SK-N-MC (cell line): ENCODE measurements at regions not wholly inside any gene's neighbourhood (a gene's known extent, or its start where the extent isn't known, plus 50 kb on each side); places are given as distances from the start of the nearest gene placed in this dataset.

Experiments
- DNase-seq: peaks from one replicate; pipeline ENCODE4 v3.0.0-alpha.2; 2011; ENCODE audit warnings: low read depth, low spot score
- H3K27ac ChIP-seq: fragments of 200-600 bp; sonication (generic); 2 replicates; pipeline ENCODE4 v1.5.1; 2016; ENCODE audit warnings: mixed run types
- H3K36me3 ChIP-seq: fragments of 200-600 bp; sonication (generic); 2 replicates; pipeline ENCODE4 v1.6.1; 2017; ENCODE audit warnings: antibody characterized with exemption, low read length, mixed read lengths; ENCODE audit not compliant: insufficient read depth
- H3K4me3 ChIP-seq: fragments of 200-600 bp; sonication (generic); 2 replicates; pipeline ENCODE4 v1.5.1; 2016
- H3K9ac ChIP-seq: fragments of 200-600 bp; sonication (generic); 2 replicates; pipeline ENCODE4 v1.8.0; 2017; ENCODE audit warnings: mixed run types, mixed read lengths; ENCODE audit not compliant: insufficient read length
- H3K9me3 ChIP-seq: fragments of 200-600 bp; sonication (generic); 2 replicates; pipeline ENCODE4 v1.6.1; 2017; ENCODE audit warnings: low read depth, mild to moderate bottlenecking, antibody characterized with exemption, low read length, moderate library complexity, mixed read lengths
- EZH2 ChIP-seq: fragments of 200-600 bp; sonication (generic); IDR thresholded peaks from one replicate; pipeline ENCODE4 v1.6.1; 2017; ENCODE audit warnings: antibody characterized with exemption
- FOXP2 ChIP-seq: optimal IDR thresholded peaks from 2 replicates; pipeline ENCODE3; 2011; ENCODE audit warnings: mild to moderate bottlenecking, moderate library complexity; ENCODE audit not compliant: insufficient read depth; ENCODE audit errors: extremely low read length, control extremely low read depth
- POLR2AphosphoS5 ChIP-seq: IDR thresholded peaks from 2 replicates; pipeline ENCODE4 v1.6.1; 2012; ENCODE audit warnings: mild to moderate bottlenecking, low read depth, low read length, borderline replicate concordance

DNA sequence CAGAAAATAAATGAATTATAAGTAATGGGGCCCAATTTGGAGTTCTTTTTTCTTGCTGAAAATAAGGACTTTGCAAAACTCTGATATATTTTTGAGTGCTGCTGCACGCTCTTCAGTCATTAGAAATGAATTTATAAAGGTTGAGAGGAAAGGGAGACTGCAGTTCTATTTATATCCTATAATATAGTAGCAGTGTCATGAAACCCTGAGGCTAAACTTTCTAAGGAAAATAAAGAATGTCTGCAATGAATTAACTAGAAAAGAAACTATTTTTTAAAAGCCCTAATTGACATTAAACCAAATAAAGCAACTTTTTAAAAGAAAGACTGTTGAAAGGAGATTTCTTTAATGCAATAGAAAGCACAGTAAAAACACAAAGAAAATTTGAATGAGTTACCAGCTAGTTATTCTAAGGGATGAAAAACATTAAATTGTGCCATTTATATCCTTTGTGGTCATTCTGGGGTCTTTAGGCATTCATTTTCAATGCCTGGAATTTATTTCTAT lies 1072.8 kb upstream of the TMEFF2 start:
- Histone ChIP-seq H3K9me3 (no peaks in the 10 kb centered on the region), H3K9ac (no peak overlapping the region), H3K4me3 (peak overlapping the region; percentile 35), H3K27ac (peak overlapping the region; percentile 77; the same call in 1 of the 2 replicates), H3K36me3 (no peaks in the 10 kb centered on the region)
- peak; percentile 80 for DNase-seq
- peak; percentile 43; the same call in 1 of the 2 replicates for TF ChIP-seq POLR2AphosphoS5
- no peak for TF ChIP-seq EZH2
- no peak for TF ChIP-seq FOXP2

DNA sequence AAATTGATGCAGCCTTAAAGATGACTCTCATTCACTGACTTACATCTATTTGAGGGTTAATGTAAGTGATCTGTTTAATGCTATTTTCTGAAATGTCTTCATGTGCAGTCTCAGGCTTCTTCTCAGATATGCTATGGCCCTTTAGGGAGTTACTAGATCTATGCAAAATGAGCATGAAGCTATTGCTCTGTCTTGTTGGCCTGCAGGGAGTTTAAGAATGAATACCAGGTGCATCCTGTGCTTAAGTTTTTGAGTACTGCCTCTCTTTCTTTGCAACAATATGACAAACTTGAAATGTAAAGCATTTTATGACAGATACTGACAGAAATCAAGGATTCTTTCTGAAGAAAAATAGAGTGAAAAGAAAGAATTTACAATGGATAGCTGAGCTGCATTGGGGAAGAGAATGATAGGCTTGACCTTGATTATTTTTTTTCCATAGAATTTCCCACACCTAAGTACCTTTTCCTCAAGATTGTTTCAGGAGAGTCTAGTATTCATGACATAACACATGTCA lies 1058.3 kb upstream of the TMEFF2 start:
- TF ChIP-seq POLR2AphosphoS5: no peak
- no peak for TF ChIP-seq FOXP2
- TF ChIP-seq EZH2: no peak
- no peak overlapping the region for H3K9ac ChIP-seq
- H3K4me3 ChIP-seq: no peak overlapping the region
- DNase-seq: no peak
- H3K9me3 ChIP-seq: no peaks in the 10 kb centered on the region
- no peaks in the 10 kb centered on the region for H3K36me3 ChIP-seq
- H3K27ac ChIP-seq: no peak overlapping the region

DNA sequence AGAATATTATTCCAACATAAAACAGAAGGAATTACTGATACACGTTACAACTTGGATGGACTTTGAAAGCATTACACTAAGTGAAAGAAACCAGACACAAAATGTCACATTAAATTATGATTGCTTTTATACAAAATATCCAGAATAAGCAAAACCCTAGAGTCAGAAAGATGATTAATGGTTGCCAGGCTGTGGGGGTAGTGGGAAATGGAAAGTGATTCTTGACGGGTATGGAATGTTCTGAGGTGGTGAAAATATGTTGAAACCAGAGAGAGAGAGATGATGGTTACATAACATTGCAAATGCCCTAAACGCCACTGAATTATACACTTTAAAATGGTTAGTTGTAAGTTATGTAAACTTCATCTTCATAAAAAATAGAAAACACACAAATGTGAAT lies 1057.2 kb upstream of the TMEFF2 start:
- H3K9me3 ChIP-seq: no peaks in the 10 kb centered on the region
- no peaks in the 10 kb centered on the region for H3K36me3 ChIP-seq
- H3K9ac ChIP-seq: no peak overlapping the region
- no peak for DNase-seq
- H3K27ac ChIP-seq: no peak overlapping the region
- no peak overlapping the region for H3K4me3 ChIP-seq
- no peak for TF ChIP-seq FOXP2
- no peak for TF ChIP-seq POLR2AphosphoS5
- TF ChIP-seq EZH2: no peak

DNA sequence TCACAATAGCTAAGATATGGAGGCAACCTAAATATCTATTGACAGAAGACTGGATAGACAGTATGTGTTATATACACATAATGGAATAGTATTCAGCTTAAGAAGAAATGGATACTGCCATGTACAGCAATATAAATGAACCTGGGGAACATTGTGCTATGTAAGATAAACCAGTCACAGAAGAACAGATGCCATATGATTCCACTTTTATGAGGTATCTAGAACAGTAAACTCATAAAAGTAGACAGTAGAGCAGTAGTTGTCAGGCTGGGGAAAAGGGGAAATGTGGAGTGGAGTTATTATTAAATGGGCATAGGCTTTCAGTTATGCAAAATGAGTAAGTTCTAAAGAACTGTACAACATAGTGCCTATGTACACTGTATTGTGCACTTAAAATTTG lies 1055.7 kb upstream of the TMEFF2 start:
- H3K9me3 ChIP-seq: no peaks in the 10 kb centered on the region
- no peak overlapping the region for H3K4me3 ChIP-seq
- H3K9ac ChIP-seq: no peak overlapping the region
- DNase-seq: no peak
- H3K36me3 ChIP-seq: no peaks in the 10 kb centered on the region
- TF ChIP-seq FOXP2: no peak
- TF ChIP-seq POLR2AphosphoS5: no peak
- no peak for TF ChIP-seq EZH2
- no peak overlapping the region for H3K27ac ChIP-seq

DNA sequence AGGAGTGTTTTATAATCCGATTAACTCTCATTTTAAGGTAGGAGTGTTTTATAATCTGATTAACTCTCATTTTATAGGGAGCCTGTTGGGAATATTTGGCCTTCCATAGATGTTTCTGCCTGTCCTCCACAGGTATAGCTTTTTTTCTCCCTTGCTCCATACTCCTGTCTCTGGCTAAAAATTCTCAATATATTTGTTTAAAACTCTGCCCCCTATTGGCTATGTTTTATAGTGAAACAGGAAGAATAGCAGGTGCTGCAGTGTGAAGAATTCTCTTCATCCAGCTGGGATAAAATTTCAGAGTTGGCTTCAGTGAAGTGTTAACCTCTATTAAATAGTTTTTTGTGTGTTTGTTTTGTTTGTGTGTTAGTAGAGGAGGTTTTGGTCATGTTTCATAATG lies 1046.0 kb upstream of the TMEFF2 start:
- Histone ChIP-seq H3K4me3 (no peak overlapping the region), H3K9me3 (no peaks in the 10 kb centered on the region), H3K27ac (no peak overlapping the region), H3K9ac (no peak overlapping the region), H3K36me3 (no peaks in the 10 kb centered on the region)
- DNase-seq: no peak
- no peak for TF ChIP-seq EZH2
- no peak for TF ChIP-seq POLR2AphosphoS5
- no peak for TF ChIP-seq FOXP2

DNA sequence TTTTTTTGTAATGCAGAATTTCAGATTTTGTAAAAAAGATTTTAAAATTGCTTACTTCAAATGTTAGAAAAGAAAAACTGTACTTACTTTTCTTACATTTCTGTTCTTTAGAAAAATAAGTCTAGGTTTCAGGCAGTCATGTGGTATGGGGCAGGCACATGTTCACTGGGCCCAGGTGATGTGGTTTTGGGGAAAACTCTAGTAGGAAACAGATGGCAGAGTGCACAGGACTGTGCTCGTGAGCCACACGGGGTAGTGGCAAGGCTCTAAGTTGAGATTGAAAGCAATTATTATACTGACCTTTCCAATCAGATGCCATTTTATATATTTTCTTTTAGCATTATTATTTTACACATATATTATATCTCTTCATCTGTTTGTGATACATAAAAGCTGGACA lies 1036.9 kb upstream of the TMEFF2 start:
- TF ChIP-seq POLR2AphosphoS5 (no peak), EZH2 (no peak), FOXP2 (no peak)
- H3K36me3 ChIP-seq: no peaks in the 10 kb centered on the region
- H3K9me3 ChIP-seq: no peaks in the 10 kb centered on the region
- no peak overlapping the region for H3K4me3 ChIP-seq
- no peak for DNase-seq
- H3K9ac ChIP-seq: no peak overlapping the region
- no peak overlapping the region for H3K27ac ChIP-seq

DNA sequence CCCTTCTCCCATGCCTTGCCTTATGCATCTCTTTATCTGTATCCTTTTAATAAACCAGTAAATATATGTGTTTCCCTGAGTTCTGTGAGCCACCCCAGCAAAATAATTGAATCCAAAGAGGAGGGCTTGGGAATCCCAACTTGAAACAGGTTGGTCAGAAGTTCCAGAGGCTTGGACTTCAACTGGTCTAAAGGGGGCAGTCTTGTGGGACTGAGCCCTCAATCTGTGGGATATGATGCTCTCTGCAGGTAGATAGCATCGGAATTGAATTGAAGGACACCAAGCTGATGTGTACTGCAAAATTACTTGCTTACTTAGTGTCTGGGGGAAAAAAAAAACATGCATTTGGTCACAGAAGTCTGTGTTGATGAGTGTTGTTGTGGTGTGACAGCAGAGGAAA lies 1033.5 kb upstream of the TMEFF2 start:
- no peak overlapping the region for H3K4me3 ChIP-seq
- DNase-seq: no peak
- no peaks in the 10 kb centered on the region for H3K9me3 ChIP-seq
- H3K9ac ChIP-seq: no peak overlapping the region
- H3K36me3 ChIP-seq: no peaks in the 10 kb centered on the region
- no peak overlapping the region for H3K27ac ChIP-seq
- TF ChIP-seq EZH2 (no peak), POLR2AphosphoS5 (no peak), FOXP2 (no peak)

DNA sequence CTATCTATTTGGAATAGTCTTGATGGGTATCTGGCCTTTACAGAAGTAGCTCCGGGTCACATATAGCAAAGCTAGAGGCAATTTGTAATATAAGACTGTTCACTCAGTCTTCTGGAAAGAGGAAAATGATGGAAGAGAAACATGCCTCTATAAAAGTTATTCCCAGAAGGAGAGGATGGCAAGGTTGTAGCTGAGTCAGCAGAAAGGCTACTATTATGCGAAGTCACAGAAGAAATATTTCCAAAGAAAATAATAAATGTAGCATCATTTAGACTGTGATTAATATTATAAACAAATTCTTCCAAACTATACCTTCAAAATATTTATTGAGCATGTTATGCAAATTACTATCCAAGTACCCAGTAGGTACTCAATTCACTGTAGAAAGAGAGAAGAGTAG lies 1027.7 kb upstream of the TMEFF2 start:
- Histone ChIP-seq H3K9me3 (no peaks in the 10 kb centered on the region), H3K4me3 (no peak overlapping the region), H3K9ac (no peak overlapping the region), H3K36me3 (no peaks in the 10 kb centered on the region), H3K27ac (no peak overlapping the region)
- TF ChIP-seq FOXP2 (no peak), EZH2 (no peak), POLR2AphosphoS5 (no peak)
- no peak for DNase-seq

DNA sequence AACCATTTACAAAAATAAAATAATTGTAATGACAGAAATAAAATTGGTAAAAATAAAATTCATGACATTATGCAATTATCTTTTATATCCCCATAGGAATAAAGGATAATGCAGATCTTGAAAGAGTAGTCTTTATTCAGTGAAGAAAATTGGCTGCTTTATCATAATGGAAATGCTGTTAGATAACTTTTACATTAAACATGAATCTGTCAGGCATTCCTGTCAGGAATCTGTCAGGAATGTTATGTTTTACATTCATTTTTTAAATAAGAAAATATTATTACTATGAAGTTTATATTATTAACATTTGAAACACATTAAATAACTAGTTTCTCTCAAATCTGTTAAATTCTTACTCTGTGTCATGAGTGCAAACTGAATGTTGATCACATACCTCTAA lies 1024.7 kb upstream of the TMEFF2 start:
- H3K4me3 ChIP-seq: no peak overlapping the region
- H3K27ac ChIP-seq: no peak overlapping the region
- TF ChIP-seq EZH2 (no peak), FOXP2 (no peak), POLR2AphosphoS5 (no peak)
- H3K9me3 ChIP-seq: no peaks in the 10 kb centered on the region
- no peaks in the 10 kb centered on the region for H3K36me3 ChIP-seq
- no peak overlapping the region for H3K9ac ChIP-seq
- DNase-seq: no peak
